HG03469 (cell line): ENCODE measurements at regions not wholly inside any gene's neighbourhood (a gene's known extent, or its start where the extent isn't known, plus 50 kb on each side); places are given as distances from the start of the nearest gene placed in this dataset.
"Not testable (repeated sequence)": the region's sequence is repeated elsewhere in the genome, so short reads cannot be mapped to it uniquely, and the experiment has no call there.

Experiments used
- ATAC-seq: cut with Tn5 transposase; IDR thresholded peaks from one replicate; pipeline ENCODE4 v1.9.1; 2021; ENCODE audit warnings: mild to moderate bottlenecking, moderate library complexity, moderate number of reproducible peaks; ENCODE audit not compliant: unreplicated experiment

DNA sequence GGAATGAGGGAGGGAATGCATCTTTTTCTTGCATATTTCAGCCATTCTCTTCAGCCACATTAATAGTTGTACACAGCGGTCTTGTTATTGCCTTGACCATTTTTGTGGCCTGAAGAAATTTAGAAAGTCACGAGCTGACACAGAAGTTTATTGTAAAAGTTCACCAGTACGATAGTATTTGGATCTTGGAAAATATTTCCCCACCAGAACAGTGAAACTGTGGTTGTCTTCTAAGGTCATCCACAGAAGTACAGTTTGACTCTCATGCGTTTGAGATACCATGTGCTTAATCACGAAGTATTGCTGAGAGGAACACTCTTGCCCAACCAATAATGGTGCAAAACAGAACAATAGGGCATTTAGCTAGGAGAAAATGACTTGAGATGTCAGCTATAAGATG, 409.2 kb upstream of the AMELY start:
- ATAC-seq: no peak

DNA sequence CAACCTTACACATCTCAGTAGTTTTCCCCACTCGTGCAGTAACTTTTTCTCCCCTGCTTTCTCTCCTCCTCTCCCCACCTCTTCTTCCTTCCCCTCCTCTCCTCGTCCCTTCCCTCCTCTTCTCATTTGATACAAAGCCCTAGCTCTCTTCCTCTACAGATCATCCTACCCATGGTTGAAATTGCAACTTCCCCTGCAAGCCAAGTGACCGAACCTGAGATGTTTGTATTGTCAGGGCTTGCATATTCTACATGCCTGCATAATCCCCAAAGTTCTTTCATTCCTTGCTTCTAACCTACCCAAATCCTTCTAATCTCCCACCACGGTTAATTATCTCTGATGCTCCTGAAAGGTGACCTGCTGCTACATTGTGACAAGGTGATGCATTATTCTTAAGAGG, 408.6 kb upstream of the AMELY start:
- not testable (repeated sequence) for ATAC-seq

DNA sequence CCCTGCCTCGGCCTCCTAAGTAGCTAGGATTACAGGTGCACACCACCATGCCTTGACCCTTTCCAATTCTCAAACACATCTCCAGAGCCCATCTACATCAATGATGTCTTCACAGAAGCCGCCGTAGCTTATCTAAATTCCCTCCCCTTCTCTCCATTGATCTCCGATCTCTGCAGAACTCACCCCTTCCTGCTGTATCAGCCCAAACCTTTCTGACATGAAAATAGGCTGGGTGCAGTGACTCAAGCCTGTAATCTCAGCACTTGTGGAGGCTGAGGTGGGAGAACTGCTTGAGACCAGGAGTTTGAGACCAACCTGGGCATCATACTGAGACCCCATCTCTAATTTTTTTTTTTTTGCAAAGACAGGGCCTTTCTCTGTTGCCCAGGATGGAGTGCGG, 406.6 kb upstream of the AMELY start:
- no peak for ATAC-seq

DNA sequence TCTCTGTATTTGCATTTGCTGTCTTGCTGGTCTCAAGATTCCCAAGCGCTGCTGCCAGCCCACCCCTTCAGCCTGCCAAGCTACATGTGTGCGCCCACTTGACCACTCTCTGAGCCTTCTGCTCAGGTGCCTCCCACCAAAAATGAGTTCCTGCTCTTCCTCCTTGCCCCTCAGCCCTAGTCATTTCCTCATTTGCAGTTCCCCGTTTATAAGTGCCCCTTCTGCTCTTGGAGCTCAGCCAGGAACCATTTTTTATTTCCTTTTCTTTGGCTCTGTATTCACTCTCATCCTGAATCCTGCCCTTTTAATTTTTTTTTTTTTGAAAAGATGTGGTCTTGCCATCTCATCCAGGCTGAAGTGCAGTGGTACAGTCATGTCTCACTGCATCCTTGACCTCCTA, 406.0 kb upstream of the AMELY start:
- no peak for ATAC-seq

DNA sequence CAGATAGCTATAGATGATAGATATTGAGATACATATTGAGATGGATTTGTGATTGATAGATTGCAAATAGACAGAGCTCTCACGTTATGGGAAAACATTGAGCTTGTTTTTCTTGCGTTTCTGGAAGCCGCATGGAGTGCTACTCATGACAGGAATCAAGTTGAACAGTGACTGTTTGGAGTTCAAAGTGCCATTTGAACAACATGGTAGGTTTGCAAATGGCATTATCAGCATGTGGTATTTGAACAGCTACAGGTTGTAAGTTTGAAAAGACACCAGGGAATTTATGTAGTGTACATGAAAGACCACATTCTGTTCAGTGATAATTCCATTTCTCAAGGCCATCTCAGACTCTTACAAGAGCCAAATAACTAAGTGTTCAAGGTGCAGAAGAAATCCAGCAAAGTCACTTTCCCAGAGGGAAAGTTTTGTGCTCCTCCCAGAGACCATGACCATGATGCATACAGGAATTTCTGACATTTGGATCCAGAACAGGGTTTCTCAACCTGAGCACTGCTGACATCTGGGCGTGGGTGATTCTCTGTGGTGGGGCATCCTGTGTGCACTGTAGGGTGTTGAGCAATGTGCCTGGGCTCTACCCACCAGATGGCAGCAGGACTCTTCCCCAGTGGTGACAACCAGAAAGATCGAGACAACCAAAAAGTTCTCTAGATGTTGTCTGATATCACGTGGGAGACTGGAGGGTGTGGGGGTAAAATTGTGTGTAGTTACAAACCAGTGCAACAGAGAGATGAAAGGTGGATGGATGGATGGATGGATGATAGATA, 399.1 kb upstream of the AMELY start:
- ATAC-seq: peak; percentile 48

DNA sequence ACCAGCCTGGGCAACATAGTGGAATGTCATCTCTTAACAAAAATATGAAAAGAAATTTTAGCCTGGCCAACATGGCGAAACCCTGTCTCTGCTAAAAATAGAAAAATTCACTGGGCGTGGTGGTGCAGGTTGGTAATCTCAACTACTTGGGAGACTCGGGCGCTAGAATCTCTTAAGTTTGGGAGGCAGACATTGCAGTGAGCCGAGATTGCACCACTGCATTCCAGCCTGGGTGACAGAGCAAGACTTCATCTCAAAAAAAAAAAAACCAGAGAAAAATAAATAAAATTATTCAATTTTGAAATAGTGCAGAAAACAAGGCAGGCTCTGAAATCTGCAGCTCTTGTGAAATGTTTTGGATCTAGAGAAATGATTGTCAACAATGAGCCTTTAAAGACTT, 397.3 kb upstream of the AMELY start:
- ATAC-seq: no peak

DNA sequence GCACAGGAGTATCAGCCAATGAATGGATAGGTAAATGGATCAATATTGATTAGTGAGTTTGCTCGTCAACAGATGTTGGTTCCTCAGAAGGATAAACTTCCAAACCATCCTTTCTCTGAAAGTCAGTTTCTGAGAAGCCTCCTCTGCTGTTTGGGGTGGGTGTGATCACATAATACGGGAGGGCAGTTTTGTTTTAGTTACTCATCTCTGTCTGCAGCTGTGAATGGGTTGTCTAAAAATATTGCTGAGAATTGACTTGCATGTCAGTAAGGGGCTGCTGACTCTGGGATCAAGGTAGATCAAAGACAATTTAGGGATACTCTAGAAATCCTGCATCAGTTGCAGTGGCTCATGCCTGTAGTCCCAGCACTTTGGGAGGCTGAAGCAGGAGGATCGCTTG, 390.8 kb upstream of the AMELY start:
- ATAC-seq: no peak

DNA sequence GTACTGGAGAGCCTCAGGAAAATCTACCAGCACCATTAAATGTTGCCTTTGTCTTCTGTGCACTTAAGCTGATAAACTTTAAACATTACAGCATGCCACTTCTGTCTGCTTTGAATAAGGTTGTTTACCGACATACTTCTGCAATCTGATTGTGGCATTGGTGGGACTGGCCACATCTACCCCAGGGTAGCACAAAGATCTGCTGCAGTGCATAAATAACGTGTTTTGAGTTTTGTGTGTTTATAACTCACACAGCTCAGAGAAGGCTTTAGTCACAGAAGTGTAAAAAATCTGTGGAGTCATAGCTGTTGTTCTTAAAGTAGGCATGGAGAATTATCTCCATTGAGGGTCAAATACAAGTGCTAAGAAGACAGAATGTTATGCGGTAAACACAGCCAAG, 388.4 kb upstream of the AMELY start:
- no peak for ATAC-seq

DNA sequence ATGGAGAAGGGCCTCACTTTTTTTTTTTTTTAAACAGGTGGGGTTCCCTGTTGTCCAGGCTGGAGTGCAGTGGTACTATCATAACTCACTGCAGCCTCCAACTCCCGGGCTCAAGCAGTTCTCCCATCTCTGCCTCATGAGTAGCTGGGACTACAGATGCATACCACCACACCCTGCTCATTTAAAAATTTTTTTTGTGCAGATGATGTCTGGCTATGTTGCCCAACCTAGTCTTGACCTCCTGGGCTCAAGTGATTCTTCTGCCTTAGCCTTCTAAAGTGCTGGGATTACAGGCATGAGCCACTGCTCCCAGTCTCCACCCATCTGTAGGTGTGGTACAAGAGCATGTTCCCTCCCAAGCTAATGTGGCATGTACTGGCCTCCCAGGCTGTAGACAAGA, 380.6 kb upstream of the AMELY start:
- no peak for ATAC-seq

DNA sequence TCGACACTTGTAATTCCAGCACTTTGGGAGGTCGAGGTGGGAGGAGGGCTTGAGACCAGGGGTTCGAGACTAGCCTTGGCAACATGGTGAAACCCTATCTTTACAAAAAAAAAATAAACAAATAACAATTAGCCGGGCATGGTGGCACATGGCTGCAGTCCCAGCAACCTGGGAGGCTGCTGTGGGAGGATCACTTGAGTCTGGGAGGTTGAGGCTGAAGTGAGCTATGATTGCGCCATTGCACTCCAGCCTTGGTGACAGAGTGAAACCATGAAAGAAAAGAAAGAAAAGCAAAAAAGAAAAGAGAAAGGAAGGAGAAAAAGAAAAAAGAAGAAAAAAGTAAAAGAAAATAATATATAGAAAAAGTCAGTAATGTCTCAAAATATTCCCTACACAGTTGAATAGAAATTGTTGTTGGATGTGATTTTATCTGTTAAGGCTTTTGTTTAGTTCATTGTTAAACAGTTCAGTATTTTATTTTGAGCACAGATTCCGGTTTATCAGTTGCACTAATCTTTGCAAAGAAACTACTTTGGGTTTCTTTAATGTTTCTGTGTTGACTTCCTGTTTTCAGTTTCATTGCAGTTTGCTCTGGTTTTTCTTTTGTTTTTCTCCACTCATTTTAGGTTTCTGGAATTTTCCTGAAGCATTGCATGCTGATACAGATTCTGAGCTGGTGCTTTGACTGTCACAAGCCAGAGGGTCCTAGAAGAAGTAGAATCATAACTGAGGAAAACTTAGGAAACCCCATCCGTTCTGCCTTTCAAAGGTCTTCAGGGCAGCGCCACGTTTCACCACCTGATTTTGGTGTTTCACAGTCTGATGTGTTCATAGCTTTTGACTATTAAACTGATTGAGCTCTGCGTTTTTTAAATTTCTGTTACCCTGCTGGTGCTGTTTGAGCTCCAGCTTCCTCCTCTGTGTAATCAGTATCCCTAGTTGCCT, 378.6 kb upstream of the AMELY start:
- no peak for ATAC-seq

DNA sequence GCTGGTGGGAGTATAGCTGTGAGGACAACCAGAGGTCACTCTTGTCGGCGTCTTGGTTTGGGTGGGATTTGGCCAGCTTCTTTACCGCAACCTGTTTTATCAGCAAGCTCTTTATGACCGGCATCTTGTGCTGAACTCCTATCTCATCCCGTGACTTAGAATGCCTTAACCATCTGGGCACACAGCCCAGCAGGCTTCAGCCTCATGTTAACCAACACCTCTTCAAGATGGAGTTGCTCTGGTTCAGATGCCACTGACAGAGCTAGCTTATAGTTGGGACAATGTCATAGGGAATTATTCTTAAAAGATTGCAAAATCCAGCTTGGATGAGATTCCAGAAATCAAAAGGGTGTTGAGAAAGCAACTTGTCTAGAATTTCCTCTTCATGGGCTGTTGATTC, 377.1 kb upstream of the AMELY start:
- ATAC-seq: no peak

DNA sequence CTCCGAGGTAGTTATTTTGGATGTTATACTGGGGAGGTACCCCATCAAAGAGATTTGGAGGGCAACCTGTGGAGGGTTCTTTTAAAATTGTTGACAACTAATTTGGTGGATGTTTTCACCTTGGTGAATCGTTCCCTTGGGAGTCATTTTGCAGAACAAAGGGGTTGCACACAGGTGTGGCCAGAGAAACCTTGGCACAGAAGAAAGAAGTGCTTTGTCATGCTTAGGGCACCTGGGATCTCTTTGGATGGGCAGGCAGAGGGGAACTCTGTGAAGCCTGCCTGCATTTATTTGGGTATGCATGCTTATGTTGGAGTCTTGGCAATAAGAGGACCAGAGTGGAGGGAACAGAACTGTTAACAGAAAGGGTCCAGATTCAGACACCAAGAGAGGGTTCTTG, 376.4 kb upstream of the AMELY start:
- not testable (repeated sequence) for ATAC-seq

DNA sequence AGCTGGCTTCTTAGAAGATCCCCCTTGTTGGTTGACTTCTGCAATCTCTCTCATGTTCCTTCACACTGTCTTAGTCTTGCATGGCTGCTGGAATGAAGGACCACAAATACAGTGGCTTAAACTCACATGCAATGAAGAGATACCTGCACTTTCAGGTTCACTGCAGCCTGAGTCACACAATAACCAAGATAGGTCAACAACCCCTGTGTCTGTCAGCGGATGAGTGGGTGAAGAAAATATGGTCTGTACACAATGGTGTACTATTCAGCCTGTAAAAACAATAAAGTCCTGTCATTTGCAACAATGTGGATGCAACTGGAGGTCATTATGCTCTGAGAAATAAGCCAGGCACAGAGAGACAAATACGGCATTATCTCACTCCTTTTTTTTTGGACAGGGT, 373.8 kb upstream of the AMELY start:
- ATAC-seq: no peak

DNA sequence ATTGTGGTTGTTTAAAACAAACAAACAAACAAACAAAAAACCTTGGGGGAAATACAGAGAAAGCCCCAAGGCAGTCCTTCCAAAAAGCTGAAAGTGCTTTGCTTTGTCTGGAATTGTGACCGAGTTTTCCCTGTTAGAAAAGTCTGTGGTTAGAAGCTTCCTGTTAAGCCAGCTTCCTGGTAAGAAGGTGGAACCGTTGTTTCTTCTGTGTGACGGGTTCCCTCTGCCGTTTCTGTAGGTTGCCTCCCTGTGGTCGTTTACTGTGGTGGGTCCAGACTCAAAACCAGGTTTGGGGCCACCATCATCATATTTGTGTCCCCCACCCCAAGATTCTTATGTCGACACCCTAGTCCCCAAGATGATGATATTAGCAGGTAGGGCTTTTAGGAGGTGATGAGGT, 371.4 kb upstream of the AMELY start:
- ATAC-seq: no peak

DNA sequence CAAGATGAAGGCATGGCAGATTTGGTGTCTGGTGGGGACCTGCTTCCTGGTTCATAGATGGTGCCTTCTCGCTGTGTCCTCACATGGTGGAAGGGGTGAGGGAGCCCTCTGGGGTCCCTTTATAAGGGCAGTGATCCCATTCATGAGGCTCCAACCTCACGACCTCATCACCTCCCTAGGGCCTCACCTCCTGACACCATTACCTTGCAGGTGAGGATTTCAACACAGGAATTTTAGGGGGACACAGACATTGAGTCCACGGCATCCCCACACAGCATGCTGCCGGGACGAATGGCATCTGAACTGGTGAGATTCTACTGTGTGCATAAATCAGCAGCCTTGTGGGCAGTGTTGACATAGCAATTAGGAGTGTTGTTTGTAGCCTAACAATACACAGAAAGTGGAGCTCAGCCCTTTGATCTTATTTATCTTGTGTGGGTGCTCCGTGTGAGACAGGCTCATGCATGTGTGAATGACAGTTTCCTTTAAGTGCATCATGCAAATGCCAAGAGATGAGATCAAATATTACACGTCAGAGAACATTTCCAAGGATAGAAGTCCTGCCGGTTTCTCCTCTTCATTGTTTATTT, 368.7 kb upstream of the AMELY start:
- ATAC-seq: not testable (repeated sequence)

DNA sequence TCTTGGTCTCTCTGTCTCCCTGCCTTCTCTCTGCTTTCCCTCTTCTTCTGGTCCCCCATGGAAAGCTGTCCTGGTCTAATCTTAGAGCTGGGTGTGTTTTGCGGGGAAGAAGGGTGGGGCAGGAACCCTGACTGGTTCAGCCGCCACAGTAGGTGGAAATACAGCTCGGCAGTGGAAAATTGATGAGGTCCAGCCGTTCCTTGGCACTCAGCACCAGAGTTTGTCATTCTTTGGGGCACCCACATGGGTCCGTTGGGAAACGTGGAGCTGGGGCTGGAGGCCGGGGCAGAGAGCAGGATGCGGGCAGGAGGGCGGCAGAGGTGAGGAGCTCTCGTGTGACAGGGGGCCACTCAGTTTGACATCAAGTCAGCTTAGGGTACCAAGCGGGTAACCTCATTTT, 364.2 kb upstream of the AMELY start:
- no peak for ATAC-seq

DNA sequence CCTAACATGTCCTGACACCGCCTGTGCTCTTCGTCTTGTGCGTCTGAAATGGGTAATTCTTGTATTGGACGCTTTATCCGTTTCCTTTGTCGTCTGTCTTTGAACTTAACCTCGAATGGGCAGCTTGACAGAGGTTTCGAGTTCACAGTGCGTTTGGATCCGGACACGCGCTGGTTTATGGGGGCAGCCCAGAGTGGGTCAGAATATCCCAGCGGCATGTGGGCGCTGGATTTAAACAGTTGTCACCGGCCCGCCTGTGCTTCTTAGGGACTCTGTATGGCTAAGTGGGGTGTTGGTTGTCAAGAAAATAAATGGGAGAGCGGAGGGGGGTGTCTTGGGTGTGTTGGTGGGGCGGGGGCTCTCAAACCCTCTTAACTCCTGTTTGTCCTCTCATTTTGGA, 363.5 kb upstream of the AMELY start:
- ATAC-seq: no peak

DNA sequence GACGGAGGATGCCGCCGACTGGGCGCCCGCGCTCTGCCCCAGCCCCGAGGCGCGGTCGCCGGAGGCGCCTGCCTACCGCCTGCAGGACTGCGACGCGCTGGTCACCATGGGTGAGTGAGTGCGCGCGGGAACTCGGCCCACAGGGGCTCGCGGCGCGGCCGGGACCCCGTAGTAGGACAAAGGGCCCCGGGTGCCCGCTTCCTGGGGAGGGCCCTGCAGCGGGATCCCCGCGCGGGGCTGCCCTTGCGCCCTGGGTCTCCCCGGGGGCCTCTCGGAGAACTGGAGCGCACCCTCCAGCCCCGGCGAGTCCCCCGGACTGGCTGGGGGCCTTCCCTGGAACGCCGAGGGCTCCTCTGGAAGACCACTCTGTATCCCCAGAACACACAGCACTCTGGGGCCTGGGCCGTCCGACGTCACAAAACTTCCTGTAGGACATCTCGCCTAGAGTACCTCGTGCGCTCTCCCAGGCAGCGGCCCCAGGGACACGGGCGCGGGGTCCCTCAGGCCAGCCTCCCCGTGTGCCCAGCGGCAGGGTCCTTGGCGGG, 362.9 kb upstream of the AMELY start:
- ATAC-seq: peak; percentile 3

DNA sequence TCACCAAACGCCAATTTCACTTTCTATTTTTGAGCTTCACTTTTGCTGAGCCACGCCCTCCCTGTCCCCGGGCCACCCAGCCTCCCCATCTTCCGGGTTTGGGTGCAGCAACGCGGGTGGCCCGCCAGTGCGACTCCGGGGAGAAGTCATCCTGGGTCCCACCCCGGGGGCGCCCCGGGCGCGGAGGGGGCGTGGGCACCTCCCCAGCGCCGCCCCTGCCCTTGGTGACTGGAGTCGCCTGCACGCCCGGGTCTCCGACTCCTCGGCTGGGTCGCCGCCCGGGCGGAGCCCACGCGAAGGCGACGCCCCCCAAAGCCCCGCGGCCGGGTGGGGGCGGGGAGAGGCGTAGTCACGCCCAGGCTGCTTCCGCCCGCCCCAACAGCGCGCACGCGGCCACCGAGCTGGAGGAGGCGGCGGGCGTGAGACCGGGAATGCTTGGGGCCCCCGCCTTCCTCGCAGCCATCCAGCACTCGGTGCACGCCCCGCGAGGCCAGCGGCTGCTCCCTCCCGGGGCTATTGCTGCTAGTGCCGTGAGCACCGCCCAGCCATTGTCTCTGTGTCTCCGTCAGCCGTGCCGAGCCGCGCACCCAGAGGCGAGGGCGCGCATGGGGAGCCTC, 362.1 kb upstream of the AMELY start:
- peak; percentile 62 for ATAC-seq

DNA sequence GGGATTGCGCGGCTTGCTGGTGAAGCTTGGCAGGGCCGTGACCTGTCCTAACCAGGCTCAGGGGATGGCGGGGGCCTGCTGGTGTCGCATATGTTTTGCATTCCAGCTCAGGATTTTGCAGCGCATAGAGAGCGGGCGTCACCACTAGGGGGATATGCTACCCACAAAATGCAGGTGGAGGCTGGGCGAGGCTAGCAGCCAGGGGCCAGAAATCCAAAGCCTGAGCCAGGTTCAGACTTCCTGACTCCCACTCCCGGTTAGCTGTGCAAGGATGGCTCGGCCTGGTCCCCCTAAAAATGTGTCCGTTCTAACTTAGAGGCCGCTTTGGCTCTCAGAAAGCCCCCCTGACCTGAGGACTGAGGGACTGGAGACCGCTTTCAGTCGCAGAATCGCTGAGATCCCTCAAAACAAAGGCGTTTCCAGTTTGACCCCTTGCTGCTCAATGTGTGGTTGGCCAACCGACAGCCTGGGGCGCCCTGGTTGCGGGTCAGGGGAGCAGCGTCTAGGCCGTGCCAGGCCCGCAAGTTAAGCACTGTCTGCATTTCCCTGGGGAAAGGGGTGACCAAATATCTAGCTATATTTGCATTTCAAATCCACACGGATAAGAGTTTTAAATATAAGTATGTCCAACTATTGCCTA, 361.1 kb upstream of the AMELY start:
- ATAC-seq: no peak

DNA sequence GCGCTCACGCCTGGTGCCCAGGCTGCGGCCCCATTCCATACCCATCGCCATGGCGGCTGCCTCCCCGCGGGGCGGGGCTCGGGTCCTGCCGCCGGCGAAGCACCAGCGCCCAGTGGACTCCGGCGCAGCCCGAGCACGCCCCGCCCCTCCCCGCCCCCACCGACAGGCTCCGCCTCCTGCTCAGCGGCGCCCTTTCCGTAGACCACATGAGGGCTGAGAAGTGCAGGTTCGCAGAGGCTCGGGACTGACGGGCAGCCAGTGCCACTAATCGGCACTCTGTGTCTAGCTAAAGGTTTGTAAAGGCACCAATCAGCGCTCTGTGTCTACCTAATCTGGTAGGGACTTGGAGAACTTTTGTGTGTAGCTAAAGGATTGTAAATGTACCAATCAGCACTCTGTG, 352.2 kb upstream of the AMELY start:
- ATAC-seq: no peak
